ENCODE measurements at regions not wholly inside any gene's neighbourhood (a gene's known extent, or its start where the extent isn't known, plus 50 kb on each side); places are given as distances from the start of the nearest gene placed in this dataset.

DNA sequence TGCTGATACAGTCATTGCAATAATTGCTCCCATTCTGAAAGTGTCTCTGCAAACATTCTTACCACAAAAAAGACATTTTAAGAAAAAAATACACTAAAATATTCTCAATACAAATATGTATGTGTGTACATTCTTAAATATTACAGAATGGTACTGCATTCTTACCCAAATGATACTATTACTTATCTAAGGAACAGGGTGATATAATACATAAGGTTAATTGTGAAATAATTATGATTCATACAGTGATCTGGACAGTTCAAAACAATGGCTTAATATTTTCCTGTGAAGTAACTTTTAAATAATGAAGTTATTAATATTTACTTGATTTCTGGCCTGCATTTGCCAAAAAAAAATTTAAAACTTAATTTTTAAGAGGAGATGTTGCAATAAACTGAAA, 694.6 kb downstream of the TUSC7 start:
- Histone ChIP-seq H3K56ac (replicated peaks; ENCODE audit: insufficient read length, low read depth, low read length) (no peak overlapping the region), H3K27ac (ENCODE audit: low read depth, low read length) (no peak overlapping the region), H3K79me2 (ENCODE audit: control insufficient read depth in 1 of 2, insufficient read depth in 2 of 2, low read length in 2 of 2) (no peaks in the 10 kb centered on the region), H2BK5ac (ENCODE audit: low read depth, low read length) (no peak overlapping the region), H3K36me3 (ENCODE audit: control insufficient read depth in 2 of 4, insufficient read depth in 4 of 4, low read length in 3 of 4) (no peaks in the 10 kb centered on the region), H3K9ac (replicated peaks in 1 of 4; ENCODE audit: extremely low read depth in 1 of 4, low read depth in 3 of 4, low read length in 3 of 4) (no peak overlapping the region), H2AK5ac (ENCODE audit: low read depth, low read length) (no peak overlapping the region), H3K23me2 (ENCODE audit: low read depth, low read length) (peaks cover 1% of the 10 kb centered on the region; the same call in 1 of the 2 replicates), H3K18ac (ENCODE audit: extremely low read depth, low read length) (no peak overlapping the region), H4K20me1 (replicated peaks in 1 of 2; ENCODE audit: control insufficient read depth in 1 of 2, insufficient read depth in 2 of 2, low read length in 2 of 2) (peaks cover 0 to under 1% of the 10 kb centered on the region in 2 experiments), H2BK12ac (ENCODE audit: low read depth, low read length) (no peak overlapping the region), H3K14ac (ENCODE audit: insufficient read length) (no peak overlapping the region), H3K23ac (ENCODE audit: insufficient read length) (no peak overlapping the region), H3K9me3 (ENCODE audit: insufficient read depth in 2 of 2, low read depth in 1 of 2, low read length in 1 of 2) (no peaks in the 10 kb centered on the region), H4K91ac (replicated peaks; ENCODE audit: insufficient read length, low read length) (no peak overlapping the region), H3K4me3 (ENCODE audit: extremely low read depth in 1 of 4, insufficient read depth in 2 of 4, low read depth in 3 of 4, low read length in 4 of 4) (no peak overlapping the region), H3K4me2 (ENCODE audit: insufficient read depth in 1 of 2, low read depth in 2 of 2, low read length in 2 of 2) (no peak overlapping the region), H3K79me1 (ENCODE audit: low read depth, low read length) (no peaks in the 10 kb centered on the region), H3K4me1 (replicated peaks in 1 of 4; ENCODE audit: control insufficient read depth in 3 of 4, insufficient read depth in 4 of 4, low read length in 3 of 4) (peaks cover 2 to 22% (median 14%) of the 10 kb centered on the region in 4 experiments; a peak in 6 of 7 replicates), H4K5ac (ENCODE audit: insufficient read length, low read depth, low read length) (no peak overlapping the region), H2BK120ac (replicated peaks; ENCODE audit: low read depth, low read length) (no peak overlapping the region), H2BK20ac (ENCODE audit: low read length) (no peak overlapping the region), H3K4ac (replicated peaks; ENCODE audit: insufficient read length, low read depth, low read length) (no peak overlapping the region), H2BK15ac (ENCODE audit: low read length) (no peak overlapping the region), H4K8ac (ENCODE audit: extremely low read depth, insufficient read depth, low read length) (no peak overlapping the region), H3K27me3 (replicated peaks in 1 of 4; ENCODE audit: control insufficient read depth in 3 of 4, extremely low read depth in 1 of 4, insufficient read depth in 3 of 4, low read length in 3 of 4) (peaks cover 0 to 22% (median 13%) of the 10 kb centered on the region in 4 experiments; a peak in 4 of 7 replicates), H2AFZ (ENCODE audit: low read length) (no peak overlapping the region)
- CTCF ChIA-PET (ENCODE audit: partially characterized antibody) = interaction anchor here (0.5 to 1.0 kb wide), 3 partner anchors 28 to 1394 kb away, joined by 3 read pairs; no protein-coding TSS in a partner anchor
- DNase-seq (ENCODE audit: low read depth in 1 of 2, low spot score in 2 of 2) (no peak), FAIRE-seq (no peak)
- POLR2A ChIA-PET (ENCODE audit: partially characterized antibody) = no interaction called here
- TF ChIP-seq SIN3A (conservative IDR thresholded peaks at IDR 0.05 in 1 of 2, IDR thresholded peaks at IDR 0.05 in 1 of 2; ENCODE audit: low read depth in 1 of 2, low read length in 2 of 2) (no peak), SUZ12 (IDR thresholded peaks at IDR 0.05; ENCODE audit: low read length) (no peak), CBX8 (IDR thresholded peaks at IDR 0.05; ENCODE audit: borderline replicate concordance, low read depth, low read length) (no peak)
- TF ChIP-seq, protein P1, sequence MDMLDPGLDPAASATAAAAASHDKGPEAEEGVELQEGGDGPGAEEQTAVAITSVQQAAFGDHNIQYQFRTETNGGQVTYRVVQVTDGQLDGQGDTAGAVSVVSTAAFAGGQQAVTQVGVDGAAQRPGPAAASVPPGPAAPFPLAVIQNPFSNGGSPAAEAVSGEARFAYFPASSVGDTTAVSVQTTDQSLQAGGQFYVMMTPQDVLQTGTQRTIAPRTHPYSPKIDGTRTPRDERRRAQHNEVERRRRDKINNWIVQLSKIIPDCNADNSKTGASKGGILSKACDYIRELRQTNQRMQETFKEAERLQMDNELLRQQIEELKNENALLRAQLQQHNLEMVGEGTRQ (IDR thresholded peaks at IDR 0.05; ENCODE audit: low read length) = no peak
